Lower leg skin (tissue), 4 donors: ENCODE measurements at regions not wholly inside any gene's neighbourhood (a gene's known extent, or its start where the extent isn't known, plus 50 kb on each side); places are given as distances from the start of the nearest gene placed in this dataset.

ENCODE experiments used
- DNase-seq, 2 donors: peaks; one replicate each; pipeline ENCODE4 v3.0.0-alpha.2; 2019; ENCODE audit warnings: low spot score in 2 of 2
- H3K4me3 ChIP-seq: fragments of 200-600 bp; sonication (generic); 2 replicates; pipeline ENCODE4 v1.5.1; 2017; ENCODE audit warnings: mild to moderate bottlenecking, low read depth; ENCODE audit not compliant: poor library complexity, severe bottlenecking
- CTCF ChIP-seq, 3 donors: fragments of 450-650 bp; IDR thresholded peaks; one replicate each; pipeline ENCODE4 v1.5.1; 2016; ENCODE audit warnings: antibody characterized with exemption in 3 of 3, mild to moderate bottlenecking in 3 of 3, moderate library complexity in 2 of 3
- POLR2A ChIP-seq, 2 donors: fragments of 450-650 bp; IDR thresholded peaks; one replicate each; pipeline ENCODE4 v1.6.1; 2016 to 2017; ENCODE audit warnings: antibody characterized with exemption in 2 of 2, mild to moderate bottlenecking in 1 of 2, moderate library complexity in 1 of 2
- WGBS, 2 donors: methylation state at CpG; one replicate each; pipeline ENCODE4 v1.1.5; 2018; 5-methylcytosine and 5-hydroxymethylcytosine counted together
- intact Hi-C: fragments of 100-400 bp; cut with DNase I; formaldehyde crosslinking; loops from one replicate; pipeline ENCODE4 v1.15.0; 2023; ENCODE audit warnings: low total_unique reads

DNA sequence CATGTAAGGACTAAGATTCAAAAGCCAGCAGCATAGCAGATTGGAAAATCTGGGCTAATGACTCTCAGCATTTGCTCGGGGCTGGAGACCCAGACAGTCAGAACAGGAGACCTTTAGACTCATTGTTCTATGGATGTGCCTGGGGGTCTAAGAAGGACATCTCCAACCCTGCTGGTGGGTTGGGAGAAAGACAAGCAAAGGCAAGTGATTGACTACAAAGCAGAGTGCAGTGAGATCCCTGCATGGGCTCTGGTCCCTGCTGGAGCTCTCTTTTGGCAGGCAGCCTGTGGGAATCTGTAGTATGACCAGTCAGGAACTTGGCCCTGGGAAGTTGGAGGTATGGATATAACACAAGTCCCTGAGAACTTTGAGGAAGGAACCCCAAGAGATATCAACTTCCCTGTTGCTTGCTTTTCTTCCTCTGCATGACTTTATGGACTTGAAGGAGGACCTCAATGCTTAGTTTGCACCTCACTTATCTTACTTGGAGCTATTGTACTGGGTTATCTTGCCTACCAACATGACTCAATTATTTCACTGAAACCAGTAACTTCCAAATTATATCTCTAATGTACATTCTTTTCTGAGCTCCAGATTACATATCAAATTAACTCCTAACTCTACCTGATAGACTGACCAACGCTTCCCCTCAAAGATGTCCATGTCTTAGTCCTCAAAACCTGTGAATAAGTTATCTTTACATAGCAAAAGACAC lies 236.0 kb downstream of the CYRIA start:
- TF ChIP-seq CTCF (IDR thresholded peaks at IDR 0.05) (no peak), POLR2A (IDR thresholded peaks at IDR 0.05) (no peak)
- no peak for DNase-seq
- no peak overlapping the region for H3K4me3 ChIP-seq
- intact Hi-C loops, result no loop called here
- 41 to 46% methylated on average over 2 of the region's 2 CpGs for WGBS, 2 donors

- intact Hi-C loops, result no loop called here
- DNase-seq, result no peak
- H3K4me3 ChIP-seq, result no peak overlapping the region
- 75 to 81% methylated on average over 2 of the region's 2 CpGs for WGBS, 2 donors
- TF ChIP-seq CTCF (IDR thresholded peaks at IDR 0.05) (no peak), POLR2A (IDR thresholded peaks at IDR 0.05) (no peak)
These were observed 236.6 kb downstream of the CYRIA start for GRCh38 chr2:16429002-16429401.

GRCh38 chr2:16425462-16426336 lies 239.9 kb downstream of the CYRIA start:
- no peak overlapping the region for H3K4me3 ChIP-seq
- no peak for DNase-seq
- intact Hi-C loops, result no loop called here
- WGBS, 2 donors, result 11 to 24% methylated on average over 6 of the region's 6 CpGs
- no peak for TF ChIP-seq POLR2A (IDR thresholded peaks at IDR 0.05)
- no peak for TF ChIP-seq CTCF (IDR thresholded peaks at IDR 0.05)

DNA sequence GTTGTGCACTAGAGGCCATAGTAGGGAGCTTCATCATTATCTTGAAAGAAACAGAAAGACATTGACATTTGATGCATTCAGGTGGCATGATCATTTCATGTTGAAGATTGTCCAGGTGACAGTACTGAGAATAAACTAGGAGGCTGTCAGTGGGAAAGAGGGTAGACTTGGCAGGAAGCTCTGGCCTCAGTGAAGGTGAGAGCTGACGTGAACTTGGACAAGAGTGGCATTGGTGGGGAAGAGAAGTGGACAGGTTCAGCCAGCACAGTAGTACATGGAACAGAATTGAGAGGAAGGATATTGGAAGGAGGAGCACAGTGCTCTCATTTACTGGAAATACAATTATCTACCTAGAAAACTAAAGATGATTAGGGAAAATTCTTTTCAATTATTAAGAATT lies 245.2 kb downstream of the CYRIA start:
- DNase-seq, result no peak
- 82 to 84% methylated on average over 1 of the region's 1 CpG for WGBS, 2 donors
- no peak overlapping the region for H3K4me3 ChIP-seq
- TF ChIP-seq CTCF (IDR thresholded peaks at IDR 0.05) (no peak), POLR2A (IDR thresholded peaks at IDR 0.05) (no peak)
- intact Hi-C loops, result no loop called here

DNA sequence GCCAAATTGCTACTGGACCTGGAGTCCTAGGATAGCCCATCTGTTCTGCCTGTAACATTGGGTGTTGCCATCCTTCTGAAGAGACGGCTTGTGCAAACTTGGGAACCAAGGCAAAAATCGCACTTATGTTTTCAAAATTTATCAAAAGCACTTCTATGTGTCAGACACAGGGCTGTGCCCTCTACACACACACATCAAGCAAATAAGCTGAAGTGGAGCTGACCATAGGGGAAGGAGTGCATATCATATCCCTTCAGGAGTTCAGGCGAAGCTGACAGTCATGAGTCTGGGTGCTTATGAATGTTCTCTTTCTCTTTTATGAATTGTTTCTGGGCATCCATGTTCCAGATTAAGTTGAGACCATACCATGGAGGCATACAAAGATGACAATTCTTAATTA lies 247.9 kb downstream of the CYRIA start:
- no peak for DNase-seq
- no peak overlapping the region for H3K4me3 ChIP-seq
- TF ChIP-seq CTCF (IDR thresholded peaks at IDR 0.05) (no peak), POLR2A (IDR thresholded peaks at IDR 0.05) (no peak)
- intact Hi-C loops, result no loop called here
- WGBS, 2 donors, result 89 to 92% methylated on average over 3 of the region's 3 CpGs
